HG03432 (cell line): ENCODE measurements at regions not wholly inside any gene's neighbourhood (a gene's known extent, or its start where the extent isn't known, plus 50 kb on each side); places are given as distances from the start of the nearest gene placed in this dataset.
"Not testable (repeated sequence)": the region's sequence is repeated elsewhere in the genome, so short reads cannot be mapped to it uniquely, and the experiment has no call there.

Experiments used
- ATAC-seq: cut with Tn5 transposase; IDR thresholded peaks from one replicate; pipeline ENCODE4 v1.9.1; 2021; ENCODE audit warnings: mild to moderate bottlenecking, moderate library complexity; ENCODE audit not compliant: unreplicated experiment

DNA sequence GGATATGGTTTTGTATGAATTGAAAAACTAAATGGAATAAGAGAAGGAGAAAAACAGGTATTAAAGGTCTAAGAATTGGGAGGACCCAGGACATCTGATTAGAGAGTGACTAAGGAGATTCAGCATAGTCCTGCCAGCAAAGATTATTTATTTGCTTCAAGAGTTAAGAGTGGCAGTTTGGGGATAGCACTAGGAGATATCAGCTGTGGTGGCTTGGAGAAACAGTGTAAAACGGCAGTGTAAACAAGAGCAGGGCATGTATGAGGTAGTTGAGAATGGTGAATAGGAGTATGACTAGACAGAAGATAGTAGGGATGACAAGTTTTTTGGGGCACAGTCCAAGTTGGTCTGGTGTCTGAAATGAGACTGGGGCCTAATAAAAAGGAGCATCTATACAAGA lies 730.3 kb downstream of the TRHDE start:
- ATAC-seq: not testable (repeated sequence)

DNA sequence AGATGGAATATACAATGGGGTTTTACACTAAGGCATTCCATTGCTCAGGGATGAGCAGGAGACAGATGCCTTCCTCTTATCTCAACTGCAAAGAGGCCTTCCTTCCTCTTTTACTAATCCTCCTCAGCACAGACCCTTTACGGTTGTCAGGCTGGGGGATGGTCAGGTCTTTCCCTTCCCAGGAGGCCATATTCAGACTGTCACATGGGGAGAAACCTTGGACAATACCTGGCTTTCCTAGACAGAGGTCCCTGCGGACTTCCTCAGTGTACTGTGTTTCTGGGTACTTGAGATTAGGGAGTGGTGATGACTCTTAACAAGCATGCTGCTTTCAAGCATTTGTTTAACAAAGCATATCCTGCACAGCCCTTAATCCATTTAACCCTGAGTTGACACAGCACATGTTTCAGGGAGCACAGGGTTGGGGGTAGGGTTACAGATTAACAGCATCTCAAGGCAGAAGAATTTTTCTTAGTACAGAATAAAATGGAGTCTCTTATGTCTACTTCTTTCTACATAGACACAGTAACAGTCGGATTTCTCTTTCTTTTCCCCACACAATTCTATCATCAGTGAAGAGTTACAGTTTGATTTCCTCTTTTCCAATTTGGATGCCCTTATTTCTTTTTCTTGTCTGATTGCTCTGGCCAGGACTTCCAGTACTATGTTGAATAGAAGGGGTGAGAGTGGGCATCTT lies 737.1 kb downstream of the TRHDE start:
- ATAC-seq: not testable (repeated sequence)

DNA sequence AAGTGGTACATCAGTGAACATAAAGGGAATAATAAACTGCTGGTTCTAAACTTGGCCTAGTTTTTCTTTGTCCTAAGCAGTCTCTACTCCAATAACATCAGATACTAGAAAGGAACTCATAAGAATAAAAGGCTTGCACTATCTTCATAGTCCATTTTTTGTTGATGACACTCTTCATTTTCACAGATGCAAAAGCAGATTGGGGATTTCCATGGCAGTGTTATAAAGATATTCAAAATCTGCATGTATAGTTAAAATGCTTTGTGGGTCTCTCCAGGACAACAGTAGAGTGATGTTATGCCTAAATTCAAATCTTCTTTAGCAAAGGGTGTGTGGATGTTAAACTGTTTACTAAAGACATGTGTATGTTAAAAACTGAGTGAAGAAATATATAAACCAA lies 745.8 kb downstream of the TRHDE start:
- no peak for ATAC-seq

DNA sequence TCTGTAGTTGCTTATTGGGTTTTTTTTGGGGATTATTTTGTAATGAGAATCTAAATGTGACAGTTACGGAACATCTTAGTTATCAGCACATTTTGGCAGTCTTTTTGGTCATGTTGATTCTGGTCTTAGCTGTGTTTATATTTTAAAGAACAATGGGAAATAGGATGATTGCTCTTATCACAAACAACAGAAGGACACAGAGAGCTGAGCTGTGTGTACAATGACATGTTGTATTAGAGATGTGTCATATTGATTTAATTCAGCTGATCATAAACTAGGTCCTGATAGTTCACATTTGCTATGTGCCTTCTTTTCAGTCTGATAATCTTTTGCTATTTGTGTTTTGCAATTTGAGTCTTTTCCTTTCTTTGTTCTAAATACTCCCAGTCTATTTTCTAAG lies 781.7 kb downstream of the TRHDE start:
- ATAC-seq: no peak

DNA sequence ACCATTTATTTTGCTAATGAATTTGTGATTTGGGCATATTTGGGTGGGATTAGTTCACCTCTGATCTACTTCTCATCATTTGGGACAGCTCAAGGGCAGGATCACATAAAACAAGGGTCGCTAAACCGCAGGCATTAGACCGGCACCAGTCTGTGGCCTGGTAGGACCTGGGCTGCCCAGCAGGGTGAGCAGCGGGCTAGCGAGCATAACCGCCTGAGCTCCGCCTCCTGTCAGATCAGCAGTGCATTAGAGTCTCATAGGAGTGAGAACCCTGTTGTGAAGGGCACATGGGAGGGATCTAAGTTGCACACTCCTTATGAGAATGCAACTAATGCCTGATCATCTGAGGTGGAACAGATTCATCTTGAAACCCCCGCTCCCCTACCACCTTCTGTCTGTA lies 785.3 kb downstream of the TRHDE start:
- no peak for ATAC-seq

DNA sequence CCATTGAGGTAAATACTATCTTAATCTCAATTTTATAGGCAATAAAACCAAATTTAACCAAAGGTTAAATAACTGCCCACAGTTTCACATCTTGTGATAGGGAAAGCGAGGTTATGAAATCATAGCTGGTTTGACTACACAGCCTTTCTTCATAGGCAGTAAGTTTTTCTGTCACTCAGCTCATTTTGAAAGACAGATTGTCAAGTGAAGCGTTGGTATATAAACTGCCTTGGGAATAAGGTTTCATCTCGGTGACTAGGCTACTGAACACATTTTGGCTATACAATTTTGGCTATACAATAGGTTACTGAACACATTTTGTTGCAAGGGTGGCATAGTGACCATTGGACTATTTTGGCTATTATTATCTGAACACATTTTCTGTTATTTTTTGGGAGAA lies 793.7 kb downstream of the TRHDE start:
- no peak for ATAC-seq

DNA sequence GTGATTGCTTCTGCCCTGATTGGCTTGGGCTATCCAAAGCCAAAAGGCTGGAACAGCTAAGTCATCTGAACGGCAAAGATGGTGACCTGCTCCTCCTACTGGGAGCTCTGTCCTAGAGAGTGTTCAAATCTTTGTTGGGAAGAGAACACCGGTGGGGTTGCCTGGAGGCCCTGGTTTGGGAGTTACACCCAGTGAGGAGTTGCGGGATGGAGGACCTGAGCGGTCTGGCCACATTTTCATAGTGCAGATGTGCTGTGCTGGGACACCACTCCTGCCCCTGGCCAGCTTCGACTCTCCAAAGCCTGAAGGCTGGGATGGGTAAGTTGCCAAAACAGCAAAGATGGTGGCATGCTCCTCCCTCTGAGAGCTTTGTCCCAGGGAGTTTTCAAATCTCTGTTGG lies 795.4 kb downstream of the TRHDE start:
- no peak for ATAC-seq

DNA sequence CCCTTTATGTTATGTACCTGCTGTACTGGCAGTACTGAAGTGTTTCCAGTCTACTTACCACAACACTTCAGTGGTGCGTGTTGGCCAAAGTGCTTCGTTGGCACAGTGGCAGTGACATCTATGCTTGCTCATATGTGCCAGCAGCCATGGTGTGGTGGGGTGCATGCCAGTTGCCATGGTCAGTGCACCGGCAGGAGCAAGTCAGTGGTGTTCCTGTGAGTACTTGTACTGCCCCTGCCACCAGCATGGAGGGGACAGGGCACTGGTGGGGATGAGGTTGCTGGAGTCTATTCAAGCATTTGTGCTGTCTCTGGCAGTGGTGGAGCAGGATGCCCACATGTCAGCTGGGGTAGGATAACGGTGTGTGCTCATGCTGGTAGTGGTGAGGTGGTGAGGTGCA lies 800.0 kb downstream of the TRHDE start:
- no peak for ATAC-seq

DNA sequence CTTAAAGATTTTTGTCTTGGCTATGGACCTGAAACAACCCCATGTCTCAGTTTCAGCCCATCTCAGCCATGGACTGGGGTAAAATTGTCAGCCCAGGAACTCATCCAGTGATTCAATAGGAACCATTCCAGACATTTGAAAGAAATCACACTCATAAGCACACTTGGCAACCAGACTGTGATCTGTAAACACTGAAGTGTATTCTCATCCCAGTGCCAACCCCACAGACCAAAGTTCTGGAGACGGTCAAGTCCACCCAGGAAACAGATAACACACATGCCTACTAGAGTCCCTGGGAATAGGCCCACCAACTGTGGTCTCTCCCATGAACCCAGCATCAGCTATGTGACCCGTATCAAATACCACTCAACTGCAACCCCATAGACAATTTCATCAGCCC lies 804.6 kb downstream of the TRHDE start:
- ATAC-seq: no peak

DNA sequence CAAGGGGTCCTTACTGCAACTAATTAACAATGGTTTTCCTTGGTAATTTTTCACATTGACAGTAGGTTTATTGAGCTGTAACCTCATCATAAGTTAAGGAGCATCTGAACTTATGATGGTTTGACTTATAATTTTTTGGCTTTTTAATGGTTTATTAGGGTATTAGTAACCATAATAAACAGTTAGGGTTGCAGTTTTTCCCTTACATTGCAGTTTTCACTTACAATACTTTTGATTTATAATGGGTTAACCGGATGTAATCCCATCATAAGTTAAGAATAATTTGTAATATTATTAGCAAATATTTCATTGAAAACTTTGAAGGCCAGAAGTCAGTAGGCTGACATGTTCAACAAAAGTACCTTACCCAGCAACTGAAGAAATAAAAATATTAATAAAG lies 811.6 kb downstream of the TRHDE start:
- ATAC-seq: no peak

DNA sequence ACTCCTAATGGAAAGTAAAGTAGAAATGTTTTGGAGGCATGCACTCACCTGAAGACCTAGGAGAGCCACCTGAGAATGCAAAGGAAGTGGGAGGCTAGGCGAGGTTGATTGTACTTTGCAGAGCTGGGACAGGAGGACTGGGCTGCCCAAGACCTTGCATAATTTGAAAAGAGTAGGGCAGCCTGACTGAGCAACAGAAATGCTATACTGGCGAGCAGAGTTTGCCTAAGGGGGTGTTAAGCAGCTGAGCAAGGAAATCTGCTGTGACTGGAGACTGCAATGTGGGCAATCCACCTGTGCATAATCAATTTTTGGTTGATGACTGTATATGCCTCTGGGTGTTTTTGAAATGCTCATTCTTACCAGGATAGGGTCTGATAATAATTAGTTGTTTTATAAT lies 834.1 kb downstream of the TRHDE start:
- no peak for ATAC-seq

DNA sequence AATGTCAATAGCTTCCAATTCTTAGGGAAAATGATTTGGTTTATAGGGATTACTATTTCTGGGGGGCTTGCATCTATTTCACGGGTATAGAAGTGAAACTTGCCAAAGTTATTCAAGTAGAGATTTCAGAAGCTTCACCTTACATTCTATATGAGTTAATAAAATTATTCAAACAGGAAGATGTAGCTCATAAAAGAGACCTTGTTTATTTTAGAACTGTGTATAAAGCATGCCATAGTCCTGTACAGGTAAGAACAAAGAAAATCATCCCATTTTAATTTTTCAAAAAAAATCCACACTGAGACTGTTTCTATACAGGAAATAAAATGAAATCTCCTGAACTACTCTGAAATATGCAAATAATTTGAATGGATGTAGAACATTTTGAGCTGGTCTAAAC lies 834.7 kb downstream of the TRHDE start:
- no peak for ATAC-seq

DNA sequence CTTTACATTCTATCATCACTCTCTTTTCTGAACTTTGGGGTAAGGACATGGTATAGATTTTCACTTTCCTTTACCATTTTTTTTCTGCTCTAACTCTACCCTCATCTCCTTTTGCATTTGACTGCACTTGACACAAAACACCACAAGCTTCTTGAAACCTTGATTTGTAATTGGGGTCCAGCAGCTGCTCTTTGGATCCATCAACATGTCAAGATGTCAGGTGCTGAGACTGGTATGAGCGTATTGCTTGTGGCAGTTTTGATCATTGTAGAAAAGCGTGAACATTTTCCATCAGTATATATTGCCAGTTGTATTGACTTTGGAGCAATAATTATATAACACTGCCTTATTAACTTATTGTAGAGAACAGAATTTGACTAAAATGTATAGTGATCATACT lies 838.6 kb downstream of the TRHDE start:
- ATAC-seq: no peak

DNA sequence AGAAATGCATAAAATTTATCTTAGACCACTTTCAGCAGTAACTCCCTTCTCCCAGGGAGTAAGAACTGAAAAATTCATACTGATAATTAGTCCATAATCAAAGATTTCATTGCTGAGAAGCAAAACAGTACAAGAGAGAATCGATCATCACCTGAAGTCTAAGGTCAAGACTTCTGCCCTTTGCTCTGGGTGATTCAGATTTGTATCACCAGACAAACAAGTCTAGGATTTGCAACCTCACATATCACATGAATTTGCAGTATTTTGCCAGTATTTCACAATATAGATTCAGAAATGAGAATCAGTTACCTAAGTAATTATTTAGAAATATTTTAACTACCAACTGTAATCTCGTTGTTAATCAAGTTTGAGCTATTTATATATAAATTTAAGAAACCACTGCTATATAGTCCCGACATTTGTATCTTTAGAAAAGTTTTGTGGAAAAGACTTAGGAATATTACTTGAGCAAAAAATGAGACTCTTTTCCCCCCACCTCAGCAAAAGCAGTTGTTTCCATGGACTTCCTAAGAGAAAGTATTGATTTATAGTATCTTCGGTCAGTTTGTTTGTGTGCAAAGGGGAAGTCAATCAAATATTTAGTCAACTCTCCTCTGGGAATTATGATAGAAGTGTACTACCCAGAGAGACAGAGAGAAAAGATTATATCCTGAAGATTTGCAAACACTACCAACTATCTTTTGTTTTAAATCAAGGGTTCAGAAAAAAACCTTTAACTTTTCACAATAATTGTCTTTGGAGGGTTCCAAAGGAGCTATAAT lies 840.1 kb downstream of the TRHDE start:
- no peak for ATAC-seq

DNA sequence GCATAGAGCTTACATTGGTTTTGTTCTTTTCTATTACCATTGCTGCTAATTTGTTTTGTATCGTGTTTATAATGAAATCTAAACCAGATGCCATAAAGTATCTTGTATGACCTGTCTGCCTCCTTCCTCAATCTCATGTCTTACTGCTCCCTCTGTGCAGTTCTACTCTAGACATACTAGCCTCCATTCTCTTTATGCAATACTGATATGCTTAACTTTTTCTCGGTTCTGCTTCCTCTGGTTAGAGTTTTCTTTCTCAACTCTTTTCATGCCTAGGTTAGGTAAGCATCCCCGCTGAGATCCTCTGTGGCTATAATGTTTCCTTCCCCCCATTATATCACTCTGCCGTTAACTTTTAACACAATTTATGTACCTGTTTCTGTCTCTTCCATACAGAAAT lies 852.3 kb downstream of the TRHDE start:
- no peak for ATAC-seq

DNA sequence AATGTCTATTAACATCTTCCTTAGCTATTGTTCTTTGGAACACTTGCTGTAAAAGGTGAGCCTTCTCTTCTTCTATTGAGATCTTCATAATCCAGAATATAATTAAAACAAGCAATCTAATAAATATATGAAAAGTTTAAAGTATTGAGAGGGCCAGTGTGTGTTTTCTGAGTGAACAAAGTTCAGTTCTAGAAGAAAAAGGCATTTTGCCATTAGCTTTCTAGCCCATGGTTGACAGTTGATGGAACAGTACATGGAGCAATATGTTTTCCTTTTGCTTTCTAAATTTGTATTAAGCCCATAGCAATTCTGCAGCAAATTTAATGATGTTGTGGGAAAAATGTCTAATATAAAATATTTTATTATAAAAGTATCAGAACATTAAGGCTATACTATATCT lies 853.0 kb downstream of the TRHDE start:
- no peak for ATAC-seq

DNA sequence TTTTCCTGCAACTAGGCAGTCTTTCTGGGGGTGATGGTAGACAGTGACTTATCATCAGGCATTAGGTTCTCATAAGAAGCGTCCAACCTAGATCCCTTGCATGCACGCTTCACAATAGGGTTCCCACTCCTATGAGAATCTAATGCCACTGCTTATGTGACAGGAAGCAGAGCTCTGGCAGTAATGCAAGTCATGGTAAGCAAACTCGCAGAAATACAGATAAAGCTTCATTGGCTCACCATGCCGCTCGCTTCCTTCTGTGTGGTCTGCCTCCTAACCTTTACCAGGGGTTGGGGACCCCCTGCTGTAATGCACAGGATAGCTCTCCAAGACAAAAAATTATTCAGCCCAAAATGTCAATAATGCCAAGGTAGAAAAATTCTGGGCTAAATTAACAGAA lies 864.2 kb downstream of the TRHDE start:
- ATAC-seq: no peak

DNA sequence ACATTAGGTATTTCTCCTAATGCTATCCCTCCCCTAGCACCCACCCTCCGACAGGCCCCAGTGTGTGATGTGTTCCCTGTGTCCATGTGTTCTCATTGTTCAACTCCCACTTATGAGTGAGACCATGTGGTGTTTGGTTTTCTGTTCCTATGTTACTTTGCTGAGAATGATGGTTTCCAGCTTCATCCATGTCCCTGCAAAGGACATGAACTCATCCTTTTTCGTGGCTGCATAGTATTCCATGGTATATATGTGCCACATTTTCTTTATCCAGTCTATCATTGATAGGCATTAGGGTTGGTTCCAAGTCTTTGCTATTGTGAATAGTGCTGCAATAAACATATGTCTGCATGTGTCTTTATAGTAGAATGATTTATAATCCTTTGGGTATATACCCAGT lies 867.5 kb downstream of the TRHDE start:
- ATAC-seq: not testable (repeated sequence)

DNA sequence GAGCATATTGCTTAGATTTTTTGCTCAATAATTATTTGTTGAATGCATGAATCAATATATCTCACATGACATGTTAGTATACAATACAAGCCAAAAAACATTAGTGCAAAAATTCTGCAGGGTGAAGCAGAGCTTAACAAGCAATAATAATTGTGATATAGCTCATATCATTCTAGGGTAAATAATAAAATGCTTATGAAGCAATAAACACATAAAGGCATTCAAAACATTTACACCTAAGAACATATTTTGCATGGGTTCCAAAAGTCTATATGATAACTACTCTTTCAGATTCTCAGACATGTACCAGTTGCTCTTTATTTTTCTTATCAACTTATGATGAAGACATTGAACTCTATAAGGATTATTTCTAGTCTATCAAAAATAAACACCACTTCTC lies 886.2 kb downstream of the TRHDE start:
- no peak for ATAC-seq

DNA sequence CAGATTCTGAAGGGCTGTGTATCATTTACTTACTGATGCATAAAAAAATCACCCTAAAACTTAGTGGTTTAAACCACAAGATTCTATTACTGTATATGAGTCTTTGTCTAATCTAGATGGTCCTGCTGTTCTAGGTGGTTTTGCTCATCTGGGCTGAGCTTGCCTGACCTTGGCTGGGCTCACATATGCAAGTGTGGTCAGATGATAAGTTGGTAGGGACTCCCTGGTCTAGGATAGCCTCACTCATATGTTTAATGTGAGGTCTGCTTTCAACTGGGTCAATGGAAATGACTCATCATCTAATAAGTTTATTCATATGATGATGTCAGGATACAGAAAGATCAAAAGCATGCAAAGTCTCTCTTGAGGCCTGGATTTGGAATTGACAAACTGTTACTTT lies 887.8 kb downstream of the TRHDE start:
- no peak for ATAC-seq

DNA sequence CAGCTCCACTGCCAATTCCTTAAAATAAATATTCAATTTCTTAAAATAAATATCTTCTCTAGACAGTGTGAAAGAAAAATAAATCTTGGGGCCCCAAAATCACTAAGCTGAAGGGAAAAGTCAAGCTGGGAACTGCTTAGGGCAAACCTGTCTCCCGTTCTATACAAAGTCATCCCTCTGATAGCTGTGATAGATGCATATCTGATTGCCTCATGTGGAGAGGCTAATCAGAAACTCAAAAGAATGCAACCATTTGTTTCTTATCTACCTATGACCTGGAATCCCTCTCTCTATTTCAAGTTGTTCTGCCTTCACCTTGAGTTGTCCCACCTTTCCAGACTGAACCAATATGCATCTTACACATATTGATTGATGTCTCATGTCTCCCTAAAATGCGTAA lies 889.8 kb downstream of the TRHDE start:
- no peak for ATAC-seq

DNA sequence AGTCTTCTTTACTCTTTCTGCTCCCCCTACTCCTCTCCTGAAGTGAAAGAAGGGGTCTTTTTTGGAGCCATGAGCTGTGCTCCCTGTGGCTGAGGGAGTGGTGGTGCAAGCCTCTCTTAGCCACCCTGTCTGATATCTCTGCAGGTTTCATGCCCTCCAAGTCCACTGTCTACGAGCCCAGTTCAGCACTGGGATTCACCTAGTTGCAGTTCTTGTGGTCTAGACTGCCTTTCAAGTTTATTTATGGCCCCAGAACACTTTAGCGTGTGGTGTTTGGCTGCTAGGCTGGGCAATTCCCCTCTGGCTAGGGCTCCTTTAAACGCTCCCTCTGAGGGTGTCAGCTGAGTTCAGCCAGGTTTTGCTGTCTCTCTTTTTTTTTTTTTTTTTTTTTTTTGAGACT lies 908.6 kb downstream of the TRHDE start:
- no peak for ATAC-seq

DNA sequence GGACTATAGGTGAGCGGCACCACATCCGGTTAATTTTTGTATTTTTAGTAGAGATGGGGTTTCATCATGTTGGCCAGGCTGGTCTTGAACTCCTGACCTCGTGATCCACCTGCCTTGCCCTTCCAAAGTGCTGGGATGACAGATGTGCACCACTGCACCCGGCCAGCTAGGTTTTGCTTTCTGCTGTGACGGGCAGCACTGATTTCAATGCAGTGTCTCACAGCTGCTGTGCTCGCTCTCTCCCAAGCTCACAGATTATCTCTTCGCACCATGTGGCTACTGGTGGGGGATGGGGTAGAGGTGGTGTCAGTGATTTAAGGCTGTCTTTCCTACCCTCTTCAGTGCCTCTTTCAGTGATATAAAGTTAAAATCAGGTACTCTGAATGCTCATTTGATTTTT lies 909.1 kb downstream of the TRHDE start:
- ATAC-seq: no peak
